Right lobe of liver (tissue), 6 donors: ENCODE measurements at regions not wholly inside any gene's neighbourhood (a gene's known extent, or its start where the extent isn't known, plus 50 kb on each side); places are given as distances from the start of the nearest gene placed in this dataset.
A peak's percentile ranks its signal among the peaks of the same experiment; 100 is the strongest.

Experiments used
- ATAC-seq, 4 donors: fragments of 200-7000 bp; cut with Tn5 transposase; one replicate each; pipeline ENCODE4 v1.9.1; 2020; ENCODE audit warnings: mild to moderate bottlenecking in 4 of 4, moderate library complexity in 4 of 4
- DNase-seq, 3 donors: peaks; one replicate each; pipeline ENCODE4 v3.0.0-alpha.2; 2020
- H3K27ac ChIP-seq, 3 donors: fragments of 200-600 bp; one replicate each; pipeline ENCODE4 v1.8.0; 2022
- H3K27me3 ChIP-seq, 2 donors: fragments of 200-600 bp; one replicate each; pipeline ENCODE4 v1.8.0; 2022
- H3K36me3 ChIP-seq, 4 donors: fragments of 200-600 bp; sonication (generic) in 1 of 4; one replicate each; pipeline versions ENCODE4 v1.5.1 to v1.8.0; 2017 to 2022; ENCODE audit warnings: control low read depth in 1 of 4
- H3K4me1 ChIP-seq, 4 donors: fragments of 200-600 bp; sonication (generic) in 1 of 4; one replicate each; pipeline versions ENCODE4 v1.5.1 to v1.8.0; 2017 to 2022; ENCODE audit warnings: control low read depth in 1 of 4
- H3K4me3 ChIP-seq, 3 donors: fragments of 200-600 bp; one replicate each; pipeline ENCODE4 v1.8.0; 2022
- H3K9me3 ChIP-seq, 4 donors: fragments of 200-600 bp; sonication (generic) in 1 of 4; one replicate each; pipeline versions ENCODE4 v1.5.1 to v1.8.0; 2017 to 2022; ENCODE audit warnings: control low read depth in 1 of 4
- CTCF ChIP-seq, 4 donors: fragments of 200-600 bp in 3 of 4; fragments of 450-650 bp in 1 of 4; IDR thresholded peaks; one replicate each; pipeline versions ENCODE4 v1.5.1 to v1.8.0; 2016 to 2022; ENCODE audit warnings: antibody characterized with exemption in 4 of 4, mild to moderate bottlenecking in 2 of 4
- POLR2A ChIP-seq: fragments of 450-650 bp; IDR thresholded peaks from one replicate; pipeline ENCODE4 v1.6.1; 2017; ENCODE audit warnings: antibody characterized with exemption, mild to moderate bottlenecking
- WGBS: methylation state at CpG from one replicate; pipeline ENCODE4 v1.1.6; 2018; ENCODE audit warnings: low coverage, low lambda C conversion rate; ENCODE audit not compliant: insufficient coverage; ENCODE audit errors: missing lambda C conversion rate; 5-methylcytosine and 5-hydroxymethylcytosine counted together
- intact Hi-C, 2 donors: fragments of 100-400 bp; cut with DNase I; formaldehyde crosslinking; loops; one replicate each; pipeline versions ENCODE4 v1.11.2 to v1.14.1; 2022
- donor health status: DM: no; HTN: yes; CAD: no.
- donor health status: DM: no; HTN: no; CAD: no.
- donor health status: DM: no; HTN: no; CAD: no.
- donor health status: DM: no; HTN: yes; CAD: no.
- donor health status: DM: no; HTN: yes; CAD: no.

- H3K27ac ChIP-seq: no peak overlapping the region
- H3K4me3 ChIP-seq: no peak overlapping the region
- no peaks in the 10 kb centered on the region for H3K27me3 ChIP-seq
- intact Hi-C loops: no loop called here
- no peaks in the 10 kb centered on the region for H3K4me1 ChIP-seq
- WGBS: 35% methylated on average over 19 of the region's 39 CpGs
- no peak for TF ChIP-seq POLR2A
- peak; percentile 93 to 97 (median 96) for TF ChIP-seq CTCF (IDR thresholded peaks at IDR 0.05)
- DNase-seq (peak; percentile 95 to 97 (median 96)), ATAC-seq (peak; percentile 98 to 100 (median 100))
- no peaks in the 10 kb centered on the region for H3K36me3 ChIP-seq
- no peaks in the 10 kb centered on the region for H3K9me3 ChIP-seq
Measured at GRCh38 chr13:30132623-30133553, 174.5 kb downstream of the KATNAL1 start.

DNA sequence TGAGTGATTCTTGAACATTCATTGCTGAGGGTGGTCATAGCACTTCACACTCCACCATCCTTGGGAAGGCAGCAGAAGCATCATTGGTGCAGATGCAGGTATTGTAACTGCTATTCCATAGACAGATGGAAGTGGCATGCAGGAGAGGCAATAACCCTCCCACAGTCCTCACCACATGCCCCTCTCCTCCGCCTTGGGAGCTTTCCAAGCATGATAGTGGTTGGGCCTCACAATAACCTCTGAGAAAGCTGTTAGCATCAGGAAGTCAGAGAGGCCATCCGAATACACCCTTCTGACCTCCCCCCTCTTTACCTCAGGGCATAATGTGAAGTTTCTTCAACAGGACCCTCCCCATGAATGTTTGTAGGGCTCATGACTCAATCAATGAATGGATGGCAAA is 177.9 kb downstream of the KATNAL1 start:
- no peak for ATAC-seq
- intact Hi-C loops: loop anchor here in 1 of 2 donors (5.0 kb wide), 1 partner anchor 113 kb away; no protein-coding TSS in a partner anchor
- TF ChIP-seq CTCF (IDR thresholded peaks at IDR 0.05): no peak
- TF ChIP-seq POLR2A: no peak
- no peaks in the 10 kb centered on the region for H3K9me3 ChIP-seq
- 83% methylated on average over 2 of the region's 2 CpGs for WGBS
- no peak for DNase-seq
- no peak overlapping the region for H3K4me3 ChIP-seq
- no peak overlapping the region for H3K27ac ChIP-seq
- no peaks in the 10 kb centered on the region for H3K36me3 ChIP-seq
- H3K27me3 ChIP-seq: no peaks in the 10 kb centered on the region
- no peaks in the 10 kb centered on the region for H3K4me1 ChIP-seq

DNA sequence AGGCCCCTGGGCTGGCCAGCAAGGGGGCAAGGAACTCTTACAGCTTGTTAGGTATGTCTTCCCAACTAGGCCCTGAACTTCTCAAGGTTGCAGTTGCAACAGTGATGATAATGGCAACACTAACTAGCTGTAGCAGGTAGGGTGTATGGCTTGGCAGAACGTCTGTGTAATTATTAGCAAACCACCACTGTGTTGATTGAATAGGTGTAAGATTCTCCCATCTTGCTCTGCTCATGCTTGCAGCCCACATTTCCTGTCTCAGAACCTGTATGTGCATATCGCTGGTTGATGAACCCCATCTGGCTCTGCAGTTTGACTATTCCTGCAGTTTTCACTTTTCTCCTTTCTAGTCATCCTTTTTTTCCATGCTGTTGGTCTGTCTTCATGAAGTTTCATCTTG is 178.8 kb downstream of the KATNAL1 start:
- no peak for TF ChIP-seq CTCF (IDR thresholded peaks at IDR 0.05)
- WGBS: 70% methylated on average over 1 of the region's 2 CpGs
- ATAC-seq (no peak), DNase-seq (no peak)
- Histone ChIP-seq H3K27me3 (no peaks in the 10 kb centered on the region), H3K36me3 (no peaks in the 10 kb centered on the region), H3K27ac (no peak overlapping the region), H3K4me1 (no peaks in the 10 kb centered on the region), H3K4me3 (no peak overlapping the region), H3K9me3 (no peaks in the 10 kb centered on the region)
- intact Hi-C loops: loop anchor here in 1 of 2 donors (5.0 kb wide), 1 partner anchor 114 kb away; no protein-coding TSS in a partner anchor

DNA sequence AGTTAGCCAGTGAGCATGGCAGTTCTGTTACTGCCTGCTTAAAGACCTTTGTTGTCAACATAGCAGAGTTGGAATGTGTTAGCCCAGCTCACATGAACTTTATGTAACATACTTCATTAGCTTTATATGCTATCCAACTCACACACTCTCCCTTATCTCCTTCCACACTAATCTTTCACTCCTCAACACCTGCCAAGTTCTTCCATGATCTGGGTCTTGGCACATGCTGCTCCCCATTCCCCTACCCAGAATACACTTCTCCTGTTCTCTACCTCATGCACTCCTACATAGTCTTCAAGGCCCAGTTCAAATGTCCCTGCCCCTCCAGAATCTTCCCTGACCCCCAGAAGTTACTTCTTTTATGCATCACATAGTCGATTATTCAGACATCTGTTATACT is 179.3 kb downstream of the KATNAL1 start:
- TF ChIP-seq POLR2A: no peak
- no peak for TF ChIP-seq CTCF (IDR thresholded peaks at IDR 0.05)
- WGBS: 83% methylated on average over 1 of the region's 1 CpG
- ATAC-seq (no peak), DNase-seq (no peak)
- no peaks in the 10 kb centered on the region for H3K27me3 ChIP-seq
- H3K4me1 ChIP-seq: no peaks in the 10 kb centered on the region
- intact Hi-C loops: loop anchor here in 1 of 2 donors (5.0 kb wide), 1 partner anchor 114 kb away; no protein-coding TSS in a partner anchor
- H3K4me3 ChIP-seq: no peak overlapping the region
- no peak overlapping the region for H3K27ac ChIP-seq
- no peaks in the 10 kb centered on the region for H3K9me3 ChIP-seq
- no peaks in the 10 kb centered on the region for H3K36me3 ChIP-seq
